ENCODE measurements at regions not wholly inside any gene's neighbourhood (a gene's known extent, or its start where the extent isn't known, plus 50 kb on each side); places are given as distances from the start of the nearest gene placed in this dataset.

- TF ChIP-seq CTCF (IDR thresholded peaks at IDR 0.05; ENCODE audit: insufficient read depth, low read depth, low read length) (no peak), EZH2 (IDR thresholded peaks at IDR 0.05; ENCODE audit: insufficient read depth, low read length) (no peak)
Measured at GRCh38 chr15:79640206-79640605, 208.1 kb downstream of the MINAR1 start.
